Fibroblast of mammary gland (primary cell): ENCODE measurements at regions not wholly inside any gene's neighbourhood (a gene's known extent, or its start where the extent isn't known, plus 50 kb on each side); places are given as distances from the start of the nearest gene placed in this dataset.
"Not testable (repeated sequence)": the region's sequence is repeated elsewhere in the genome, so short reads cannot be mapped to it uniquely, and the experiment has no call there.

Experiments
- DNase-seq: peaks from one replicate; pipeline ENCODE4 v3.0.0-alpha.2; 2010; ENCODE audit warnings: low read depth
- H3K4me3 ChIP-seq: 2 replicates; pipeline ENCODE4 v1.5.1; 2011; ENCODE audit warnings: low read depth, mild to moderate bottlenecking, low read length, moderate library complexity; ENCODE audit not compliant: control insufficient read depth
- CTCF ChIP-seq: conservative IDR thresholded peaks from 2 replicates; pipeline ENCODE4 v1.5.1; 2011; ENCODE audit warnings: low read depth, low read length, inconsistent platforms; ENCODE audit not compliant: control insufficient read depth, insufficient read depth

GRCh38 chrX:1870421-1870820 is 255.6 kb downstream of the ASMT start:
- no peak overlapping the region for H3K4me3 ChIP-seq
- TF ChIP-seq CTCF = no peak
- DNase-seq = no peak

DNA sequence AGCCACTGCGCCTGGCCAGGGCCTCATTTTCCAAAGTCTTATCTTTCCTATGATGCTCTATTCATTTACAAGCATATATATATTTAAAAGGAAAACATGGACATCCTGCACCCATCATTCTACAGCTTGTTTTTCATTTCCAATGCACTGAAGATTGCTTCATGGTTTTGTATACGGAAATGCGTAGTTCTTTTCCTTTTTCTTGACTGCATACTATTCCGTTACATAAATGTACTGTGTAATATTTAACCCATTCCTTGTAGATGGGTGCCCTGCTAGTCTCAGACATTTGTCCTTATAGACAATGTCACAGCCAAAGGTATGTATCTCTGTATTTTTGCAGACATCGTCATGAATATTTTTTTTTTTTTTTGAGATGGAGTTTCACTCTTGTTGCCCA is 257.0 kb downstream of the ASMT start:
- DNase-seq = no peak
- no peak overlapping the region for H3K4me3 ChIP-seq
- TF ChIP-seq CTCF = no peak

DNA sequence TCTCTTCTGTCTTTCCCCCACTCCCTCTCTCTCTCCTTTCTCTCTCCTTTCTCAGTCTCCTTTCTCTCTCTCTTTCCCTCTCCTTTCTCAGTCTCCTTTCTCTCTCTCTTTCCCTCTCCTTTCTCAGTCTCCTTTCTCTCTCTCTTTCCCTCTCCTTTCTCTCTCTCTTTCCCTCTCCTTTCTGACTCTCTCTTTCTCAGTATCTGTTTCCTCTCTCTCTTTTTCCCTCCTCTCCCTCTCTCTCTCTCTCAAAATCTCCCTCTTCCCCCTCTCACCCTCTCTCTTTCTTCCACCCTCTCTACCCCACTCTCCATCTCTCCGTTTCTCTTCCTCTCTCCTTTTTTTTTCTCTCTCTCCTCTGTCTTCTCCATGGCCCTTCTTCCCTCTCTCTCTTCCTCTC is 258.8 kb downstream of the ASMT start:
- no peak for TF ChIP-seq CTCF
- DNase-seq = no peak
- H3K4me3 ChIP-seq = no peak overlapping the region

GRCh38 chrX:1874416-1874815 is 259.6 kb downstream of the ASMT start:
- TF ChIP-seq CTCF = no peak
- no peak for DNase-seq
- no peak overlapping the region for H3K4me3 ChIP-seq

- H3K4me3 ChIP-seq = no peak overlapping the region
- TF ChIP-seq CTCF = no peak
- DNase-seq = no peak
These were observed 260.0 kb downstream of the ASMT start for GRCh38 chrX:1874899-1875298.

DNA sequence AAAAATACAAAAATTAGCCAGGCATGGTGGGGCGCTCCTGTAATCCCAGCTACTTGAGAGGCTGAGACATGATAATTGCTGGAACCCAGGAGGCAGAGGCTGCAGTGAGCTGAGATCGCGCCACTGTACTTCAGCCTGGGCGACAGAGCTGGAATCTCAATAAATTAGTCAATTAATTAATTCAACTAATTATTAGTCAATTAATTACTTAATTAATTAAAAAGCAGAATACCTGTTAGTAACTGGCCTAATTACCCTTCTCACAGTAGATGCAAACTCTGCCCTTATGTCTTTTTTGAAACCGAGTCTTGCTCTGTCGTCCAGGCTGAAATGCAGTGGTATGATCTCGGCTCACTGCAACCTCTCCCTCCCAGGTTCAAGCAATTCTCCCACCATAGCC is 261.2 kb downstream of the ASMT start:
- no peak for TF ChIP-seq CTCF
- no peak overlapping the region for H3K4me3 ChIP-seq
- DNase-seq = no peak

DNA sequence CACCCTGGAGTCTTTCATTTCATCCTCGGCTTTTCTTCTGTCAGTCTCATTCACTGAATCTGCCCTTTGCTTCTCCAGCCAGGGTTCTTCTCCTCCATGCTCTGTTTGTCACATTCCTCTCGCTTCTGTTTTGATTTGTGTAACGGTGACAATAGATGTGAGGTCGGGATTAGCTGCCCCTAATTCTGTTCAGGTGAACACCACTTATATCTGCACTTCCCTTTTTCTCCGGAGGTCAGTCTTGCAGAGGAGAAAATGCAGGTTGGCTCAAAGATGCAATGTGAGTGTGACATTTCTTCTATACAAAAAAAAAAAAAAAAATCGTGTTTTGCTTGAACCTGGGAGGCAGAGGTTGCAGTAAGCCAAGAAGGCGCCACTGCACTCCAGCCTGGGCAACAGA is 262.9 kb downstream of the ASMT start:
- no peak for TF ChIP-seq CTCF
- no peak for DNase-seq

DNA sequence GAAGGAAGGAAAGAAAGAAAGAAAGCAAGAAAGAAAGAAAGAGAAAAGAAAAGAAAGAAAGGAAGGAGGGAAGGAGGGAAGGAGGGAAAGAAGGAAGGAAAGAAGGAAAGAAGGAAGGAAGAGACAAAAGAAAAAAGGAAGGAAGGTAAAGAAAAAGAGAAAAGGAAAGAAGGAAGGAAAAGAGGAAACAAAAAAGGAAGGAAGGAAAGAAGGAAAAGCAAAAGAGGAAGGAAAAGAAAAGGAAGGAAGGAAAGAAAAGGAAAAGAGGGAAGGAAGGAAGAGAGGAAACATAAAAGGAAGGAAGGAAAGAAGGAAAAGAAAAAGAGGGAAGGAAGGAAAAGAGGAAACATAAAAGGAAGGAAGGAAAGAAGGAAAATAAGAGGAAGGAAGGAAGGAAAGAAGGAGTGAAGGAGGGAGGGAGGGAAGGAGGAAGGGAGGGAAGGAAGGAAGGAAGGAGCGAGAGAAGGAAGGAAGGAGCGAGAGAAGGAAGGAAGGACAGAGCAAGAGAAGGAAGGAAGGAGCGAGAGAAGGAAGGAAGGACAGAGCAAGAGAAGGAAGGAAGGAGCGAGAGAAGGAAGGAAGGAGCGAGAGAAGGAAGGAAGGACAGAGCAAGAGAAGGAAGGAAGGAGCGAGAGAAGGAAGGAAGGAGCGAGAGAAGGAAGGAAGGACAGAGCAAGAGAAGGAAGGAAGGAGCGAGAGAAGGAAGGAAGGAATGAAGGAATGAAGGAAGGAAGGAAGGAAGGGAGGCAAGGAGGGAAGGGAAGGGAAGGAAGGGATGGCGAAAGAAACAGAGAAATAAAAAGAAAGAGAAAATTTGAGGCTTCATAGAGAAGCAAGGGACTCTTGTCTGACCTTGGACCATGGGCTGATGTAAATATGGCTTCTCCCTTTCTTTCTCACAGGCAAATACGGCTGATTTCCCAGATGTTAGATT is 266.3 kb downstream of the ASMT start:
- H3K4me3 ChIP-seq, DNase-seq: not testable (repeated sequence)

More for the DNA sequence above, 262.9 kb downstream of the ASMT start:
- no peak overlapping the region for H3K4me3 ChIP-seq
